ENCODE measurements at regions not wholly inside any gene's neighbourhood (a gene's known extent, or its start where the extent isn't known, plus 50 kb on each side); places are given as distances from the start of the nearest gene placed in this dataset.

- no peak for TF ChIP-seq ZNF3 (CRISPR knock-in tag; IDR thresholded peaks at IDR 0.05)
These were observed 152.9 kb upstream of the MMADHC start (continued) for GRCh38 chr2:149740490-149740889.

GRCh38 chr2:149739883-149740265 is 152.3 kb upstream of the MMADHC start:
- H3K27me3 ChIP-seq (ENCODE audit: control insufficient read depth in 2 of 2, insufficient read depth in 2 of 2, low read length in 2 of 2), result no peaks in the 10 kb centered on the region
- FAIRE-seq (no peak), ATAC-seq (no peak), DNase-seq (ENCODE audit: extremely low read depth in 1 of 4, low spot score in 3 of 4) (no peak)
- no peaks in the 10 kb centered on the region for H3K36me3 ChIP-seq (ENCODE audit: control insufficient read depth, insufficient read depth, low read length)
- H2AFZ ChIP-seq (ENCODE audit: low read depth, low read length), result no peak overlapping the region
- ChIA-PET POLR2A (no interaction called here), CTCF (ENCODE audit: low intra/inter-chr PET ratio) (no interaction called here)
- no TSS peak for BruUV-seq (replicated peaks)
- no peaks in the 10 kb centered on the region for H3K4me1 ChIP-seq (replicated peaks in 1 of 2; ENCODE audit: control insufficient read depth in 2 of 2, insufficient read depth in 2 of 2, low read length in 2 of 2)
- no peaks in the 10 kb centered on the region for H3K9me3 ChIP-seq (replicated peaks; ENCODE audit: control insufficient read depth, insufficient read depth, low read depth, low read length)
- WGBS (ENCODE audit: insufficient coverage, low coverage, missing lambda C conversion rate), result 0% methylated on average over 4 of the region's 4 CpGs
- H3K9me1 ChIP-seq (ENCODE audit: control insufficient read depth, insufficient read depth, low read length), result no peaks in the 10 kb centered on the region
- H3K27ac ChIP-seq (ENCODE audit: extremely low read depth, low read depth, low read length), result no peak overlapping the region
- in situ Hi-C loops (cut with MboI) (no loop called here), intact Hi-C loops (cut with micrococcal nuclease) (no loop called here)
- H3K4me2 ChIP-seq (ENCODE audit: insufficient read depth, low read length), result no peak overlapping the region
- H3K79me2 ChIP-seq (ENCODE audit: control insufficient read depth, insufficient read depth, low read length), result no peaks in the 10 kb centered on the region
- H3K9ac ChIP-seq (ENCODE audit: insufficient read depth in 1 of 2, low read depth in 2 of 2, low read length in 2 of 2), result no peak overlapping the region
- H3K4me3 ChIP-seq, result no peak overlapping the region
- H4K20me1 ChIP-seq (replicated peaks; ENCODE audit: control insufficient read depth, insufficient read depth, low read length), result no peaks in the 10 kb centered on the region
- TF ChIP-seq ILK (tag; IDR thresholded peaks at IDR 0.05; ENCODE audit: borderline replicate concordance, low read depth) (no peak), FOSL1 (tag; conservative IDR thresholded peaks at IDR 0.05) (no peak), ZNF316 (IDR thresholded peaks at IDR 0.05) (peak; percentile 10; the same call in 1 of the 2 replicates), ARID3A (IDR thresholded peaks at IDR 0.05; ENCODE audit: borderline replicate concordance, low read depth, low read length) (no peak), IRF9 (tag; IDR thresholded peaks at IDR 0.05) (no peak), C11orf30 (IDR thresholded peaks at IDR 0.05; ENCODE audit: low read depth) (0 out of 2 replicates have a peak, but pooled peaks have one; percentile 6), TSC22D4 (tag; IDR thresholded peaks at IDR 0.05) (no peak), DIDO1 (tag; IDR thresholded peaks at IDR 0.05; ENCODE audit: low read depth) (no peak), SMAD3 (CRISPR knock-in tag; conservative IDR thresholded peaks at IDR 0.05) (no peak), SP1 (CRISPR knock-in tag; IDR thresholded peaks at IDR 0.05) (no peak), ZNF133 (CRISPR knock-in tag; IDR thresholded peaks at IDR 0.05) (no peak), GTF2B (IDR thresholded peaks at IDR 0.05; ENCODE audit: extremely low read depth, insufficient read length) (no peak), CBFB (CRISPR knock-in tag; IDR thresholded peaks at IDR 0.05) (no peak), U2AF2 (optimal IDR thresholded peaks at IDR 0.05; ENCODE audit: low read depth, low read length) (no peak), HMGXB4 (CRISPR knock-in tag; IDR thresholded peaks at IDR 0.05) (no peak)

Measured in K562 (cell line).